RKO (cell line): ENCODE measurements at regions not wholly inside any gene's neighbourhood (a gene's known extent, or its start where the extent isn't known, plus 50 kb on each side); places are given as distances from the start of the nearest gene placed in this dataset.
A peak's percentile ranks its signal among the peaks of the same experiment; 100 is the strongest.

Source experiments
- DNase-seq: peaks from one replicate; pipeline ENCODE4 v3.0.0-alpha.2; 2016; ENCODE audit warnings: low spot score

GRCh38 chr6:23173234-23173633 is 603.9 kb downstream of the HDGFL1 start:
- no peak for DNase-seq

GRCh38 chr6:23174781-23175361 is 605.5 kb downstream of the HDGFL1 start:
- peak; percentile 78 for DNase-seq

- DNase-seq, result no peak
Measured at GRCh38 chr6:23175391-23175790, 606.0 kb downstream of the HDGFL1 start.

- no peak for DNase-seq
Measured at GRCh38 chr6:23176471-23176870, 607.1 kb downstream of the HDGFL1 start.

GRCh38 chr6:23176883-23177282 is 607.5 kb downstream of the HDGFL1 start:
- DNase-seq, result no peak

- no peak for DNase-seq
Measured at GRCh38 chr6:23177806-23178205, 608.4 kb downstream of the HDGFL1 start.

GRCh38 chr6:23179994-23180393 is 610.6 kb downstream of the HDGFL1 start:
- DNase-seq, result no peak

GRCh38 chr6:23180504-23181293 is 611.3 kb downstream of the HDGFL1 start:
- DNase-seq, result no peak

- DNase-seq, result no peak
Measured at GRCh38 chr6:23181356-23182110, 612.2 kb downstream of the HDGFL1 start.

GRCh38 chr6:23183846-23184245 is 614.5 kb downstream of the HDGFL1 start:
- DNase-seq, result no peak

GRCh38 chr6:23184351-23184750 is 615.0 kb downstream of the HDGFL1 start:
- no peak for DNase-seq

- DNase-seq, result no peak
Measured at GRCh38 chr6:23195487-23195886, 626.1 kb downstream of the HDGFL1 start.

- DNase-seq, result no peak
Measured at GRCh38 chr6:23199541-23199940, 630.2 kb downstream of the HDGFL1 start.

- no peak for DNase-seq
Measured at GRCh38 chr6:23200946-23201345, 631.6 kb downstream of the HDGFL1 start.

GRCh38 chr6:23202207-23202606 is 632.8 kb downstream of the HDGFL1 start:
- DNase-seq, result no peak

GRCh38 chr6:23212398-23212797 is 643.0 kb downstream of the HDGFL1 start:
- DNase-seq, result no peak

GRCh38 chr6:23213193-23213592 is 643.8 kb downstream of the HDGFL1 start:
- DNase-seq, result no peak

- DNase-seq, result no peak
Measured at GRCh38 chr6:23213651-23214050, 644.3 kb downstream of the HDGFL1 start.

- DNase-seq, result no peak
Measured at GRCh38 chr6:23218751-23219150, 649.4 kb downstream of the HDGFL1 start.

GRCh38 chr6:23222724-23223123 is 653.4 kb downstream of the HDGFL1 start:
- no peak for DNase-seq

- no peak for DNase-seq
Measured at GRCh38 chr6:23224540-23224939, 655.2 kb downstream of the HDGFL1 start.

- no peak for DNase-seq
Measured at GRCh38 chr6:23228439-23229024, 659.2 kb downstream of the HDGFL1 start.

GRCh38 chr6:23243854-23244253 is 674.5 kb downstream of the HDGFL1 start:
- no peak for DNase-seq
